ENCODE measurements at regions not wholly inside any gene's neighbourhood (a gene's known extent, or its start where the extent isn't known, plus 50 kb on each side); places are given as distances from the start of the nearest gene placed in this dataset.

GRCh38 chr11:126118806-126119205 is 56.1 kb upstream of the CDON start:
- TF ChIP-seq EP300 (IDR thresholded peaks at IDR 0.05; ENCODE audit: low read length) (no peak), JUND (IDR thresholded peaks at IDR 0.05; ENCODE audit: borderline replicate concordance, low read depth, low read length) (no peak), JUND (tag; IDR thresholded peaks at IDR 0.05; ENCODE audit: borderline replicate concordance, low read depth, low read length) (no peak), NR3C1 (CRISPR knock-in tag; IDR thresholded peaks at IDR 0.05) (no peak), FOS (IDR thresholded peaks at IDR 0.05; ENCODE audit: extremely low read depth, insufficient read length) (no peak), CTCF (IDR thresholded peaks at IDR 0.05 in 2 of 3, conservative IDR thresholded peaks at IDR 0.05 in 1 of 3; ENCODE audit: insufficient read depth in 2 of 3, low read depth in 1 of 3, low read length in 3 of 3) (no peak)
